IMR-90 (cell line): ENCODE measurements at regions not wholly inside any gene's neighbourhood (a gene's known extent, or its start where the extent isn't known, plus 50 kb on each side); places are given as distances from the start of the nearest gene placed in this dataset.
"Not testable (repeated sequence)": the region's sequence is repeated elsewhere in the genome, so short reads cannot be mapped to it uniquely, and the experiment has no call there.

ENCODE experiments used
- ATAC-seq: fragments of 200-7000 bp; cut with Tn5 transposase; 2 replicates; pipeline ENCODE4 v1.9.1; 2020; ENCODE audit warnings: low read depth, mild to moderate bottlenecking, moderate library complexity
- BruUV-seq: library from RNA; stranded (reverse); fragments of 400-500 nt; replicated peaks from 2 replicates; lab custom pipeline; 2021; lab: Mats Ljungman, UMichigan
- CTCF ChIA-PET: fragments of 300-600 bp; formaldehyde crosslinking; extraction: SDS; loops from one replicate; lab custom pipeline; 2021; ENCODE audit warnings: antibody characterized with exemption; lab: Yijun Ruan, JAX
- POLR2A ChIA-PET: fragments of 300-600 bp; sonication (Branson Sonifier 250); formaldehyde crosslinking; loops from one replicate; lab custom pipeline; 2022; ENCODE audit warnings: antibody characterized with exemption; ENCODE audit not compliant: unreplicated experiment; lab: Charles Lee
- DNase-seq: peaks from one replicate; pipeline ENCODE4 v3.0.0; 2013
- H2AFZ ChIP-seq: replicated peaks from 2 replicates; pipeline ENCODE3; 2013; ENCODE audit warnings: low read length, mild to moderate bottlenecking; ENCODE audit not compliant: poor library complexity
- H2AK5ac ChIP-seq: 2 replicates; pipeline ENCODE4 v1.6.1; 2013; ENCODE audit warnings: low read depth, low read length, inconsistent platforms
- H2AK9ac ChIP-seq: replicated peaks from 2 replicates; pipeline ENCODE3; 2013; ENCODE audit warnings: mild to moderate bottlenecking, low read depth, low read length, moderate library complexity; ENCODE audit not compliant: poor library complexity
- H2BK120ac ChIP-seq: 2 replicates; pipeline ENCODE4 v1.6.1; 2013; ENCODE audit warnings: low read depth, low read length, inconsistent platforms
- H2BK15ac ChIP-seq: 3 replicates; pipeline ENCODE4 v1.6.1; 2013; ENCODE audit warnings: low read depth, low read length, inconsistent platforms
- H2BK20ac ChIP-seq: 2 replicates; pipeline ENCODE4 v1.6.1; 2013; ENCODE audit warnings: low read depth, mild to moderate bottlenecking, inconsistent platforms, low read length, moderate library complexity
- H2BK5ac ChIP-seq: 2 replicates; pipeline ENCODE4 v1.6.1; 2013; ENCODE audit warnings: mild to moderate bottlenecking, low read depth, low read length, inconsistent platforms; ENCODE audit not compliant: poor library complexity, severe bottlenecking
- H3K14ac ChIP-seq: replicated peaks from 2 replicates; pipeline ENCODE4 v1.6.1; 2013; ENCODE audit warnings: low read depth, low read length, inconsistent platforms
- H3K18ac ChIP-seq: 2 replicates; pipeline ENCODE4 v1.6.1; 2013; ENCODE audit warnings: low read depth, low read length, control low read depth
- H3K23ac ChIP-seq: 2 replicates; pipeline ENCODE4 v1.6.1; 2013; ENCODE audit warnings: low read depth, low read length, inconsistent platforms
- H3K27ac ChIP-seq: 2 replicates; pipeline ENCODE4 v1.5.1; 2013; ENCODE audit warnings: mild to moderate bottlenecking, control low read depth, low read length; ENCODE audit not compliant: insufficient read depth
- H3K27me3 ChIP-seq: 2 replicates; pipeline ENCODE4 v1.6.1; 2013; ENCODE audit warnings: low read length; ENCODE audit not compliant: control insufficient read depth, insufficient read depth
- H3K36me3 ChIP-seq: 2 replicates; pipeline ENCODE4 v1.6.1; 2013; ENCODE audit warnings: low read length, mixed read lengths; ENCODE audit not compliant: control insufficient read depth, insufficient read depth
- H3K4ac ChIP-seq: 2 replicates; pipeline ENCODE4 v1.6.1; 2013; ENCODE audit warnings: low read depth, low read length, inconsistent platforms
- H3K4me1 ChIP-seq: 2 replicates; pipeline ENCODE4 v1.6.1; 2013; ENCODE audit warnings: low read length, mixed read lengths; ENCODE audit not compliant: control insufficient read depth, insufficient read depth
- H3K4me2 ChIP-seq: 2 replicates; pipeline ENCODE4 v1.6.1; 2013; ENCODE audit warnings: low read depth, mild to moderate bottlenecking, control low read depth, low read length, moderate library complexity
- H3K4me3 ChIP-seq: 2 replicates; pipeline ENCODE4 v1.5.1; 2013; ENCODE audit warnings: low read depth, mild to moderate bottlenecking, control low read depth, low read length, moderate library complexity; ENCODE audit not compliant: insufficient read depth
- H3K56ac ChIP-seq: 2 replicates; pipeline ENCODE4 v1.6.1; 2013; ENCODE audit warnings: low read length, inconsistent platforms; ENCODE audit not compliant: insufficient read depth; ENCODE audit errors: extremely low read depth
- H3K79me1 ChIP-seq, 2 experiments: 2 replicates each; pipeline ENCODE4 v1.6.1; 2013; ENCODE audit warnings: low read length in 2 of 2, inconsistent platforms in 1 of 2, low read depth in 1 of 2
- H3K9ac ChIP-seq: 2 replicates; pipeline ENCODE4 v1.6.1; 2013; ENCODE audit warnings: low read depth, low read length, control low read depth
- H3K9me1 ChIP-seq: 2 replicates; pipeline ENCODE4 v1.6.1; 2013; ENCODE audit warnings: low read length, inconsistent platforms; ENCODE audit not compliant: insufficient read depth
- H3K9me3 ChIP-seq: 2 replicates; pipeline ENCODE4 v1.6.1; 2013; ENCODE audit warnings: low read length; ENCODE audit not compliant: control insufficient read depth, insufficient read depth
- H4K20me1 ChIP-seq: 2 replicates; pipeline ENCODE4 v1.6.1; 2013; ENCODE audit warnings: low read length, inconsistent platforms; ENCODE audit not compliant: insufficient read depth
- H4K5ac ChIP-seq: 2 replicates; pipeline ENCODE4 v1.6.1; 2013; ENCODE audit warnings: mild to moderate bottlenecking, low read depth, low read length, control low read depth
- H4K8ac ChIP-seq, 2 experiments: 2 replicates each; pipeline ENCODE4 v1.6.1; 2013; ENCODE audit warnings: low read depth in 2 of 2, low read length in 2 of 2, control low read depth in 1 of 2, inconsistent platforms in 1 of 2
- H4K91ac ChIP-seq: 2 replicates; pipeline ENCODE4 v1.6.1; 2013; ENCODE audit warnings: low read depth, low read length, inconsistent platforms; ENCODE audit not compliant: insufficient read depth
- WGBS, 2 experiments: methylation state at CpG; one replicate each; pipeline versions ENCODE4 v1.1.5 to v1.1.7; 2013; ENCODE audit warnings: missing lambda C conversion rate in 2 of 2; ENCODE audit not compliant: insufficient read length in 1 of 2; ENCODE audit errors: extremely low coverage in 2 of 2; 5-methylcytosine and 5-hydroxymethylcytosine counted together
- dilution Hi-C: fragments of 300-500 bp; cut with HindIII; formaldehyde crosslinking; loops from one replicate; pipeline ENCODE4 v1.14.3; 2018; ENCODE audit warnings: low sequenced_read_pairs; ENCODE audit not compliant: unreplicated experiment
- in situ Hi-C: fragments of 300-500 bp; cut with MboI; formaldehyde crosslinking; loops from 3 replicates; pipeline ENCODE4 v1.14.3; 2019; ENCODE audit warnings: low sequenced_read_pairs, inconsistent platforms, mixed read lengths
- intact Hi-C: fragments of 100-400 bp; cut with micrococcal nuclease; formaldehyde crosslinking; loops from 2 replicates; pipeline ENCODE4 v1.10.0; 2022

GRCh38 chr7:81042646-81043045 is 123.8 kb upstream of the SEMA3C start:
- POLR2A ChIA-PET, CTCF ChIA-PET, H3K14ac ChIP-seq: not testable (repeated sequence)

More at GRCh38 chr7:81042646-81043045, 123.8 kb upstream of the SEMA3C start:
- H3K56ac ChIP-seq, H4K5ac ChIP-seq, intact Hi-C loops, H3K36me3 ChIP-seq, H2BK120ac ChIP-seq, dilution Hi-C loops, H2BK15ac ChIP-seq, H3K18ac ChIP-seq, ATAC-seq, H4K8ac ChIP-seq, H2BK5ac ChIP-seq, H3K9me1 ChIP-seq, H3K27ac ChIP-seq, H3K27me3 ChIP-seq, H3K4ac ChIP-seq, BruUV-seq, H2AK9ac ChIP-seq, DNase-seq, H3K23ac ChIP-seq, H2AK5ac ChIP-seq, H3K4me3 ChIP-seq, H3K79me1 ChIP-seq, H2AFZ ChIP-seq, H3K9me3 ChIP-seq, H3K4me2 ChIP-seq, H4K20me1 ChIP-seq, H4K91ac ChIP-seq, H3K4me1 ChIP-seq, H3K9ac ChIP-seq, H2BK20ac ChIP-seq, in situ Hi-C loops: not testable (repeated sequence)
- 93% methylated on average over 3 of the region's 21 CpGs; no CpG with 5 or more reads in 1 of the 2 experiments for WGBS, 2 experiments
